ENCODE measurements at regions not wholly inside any gene's neighbourhood (a gene's known extent, or its start where the extent isn't known, plus 50 kb on each side); places are given as distances from the start of the nearest gene placed in this dataset.

DNA sequence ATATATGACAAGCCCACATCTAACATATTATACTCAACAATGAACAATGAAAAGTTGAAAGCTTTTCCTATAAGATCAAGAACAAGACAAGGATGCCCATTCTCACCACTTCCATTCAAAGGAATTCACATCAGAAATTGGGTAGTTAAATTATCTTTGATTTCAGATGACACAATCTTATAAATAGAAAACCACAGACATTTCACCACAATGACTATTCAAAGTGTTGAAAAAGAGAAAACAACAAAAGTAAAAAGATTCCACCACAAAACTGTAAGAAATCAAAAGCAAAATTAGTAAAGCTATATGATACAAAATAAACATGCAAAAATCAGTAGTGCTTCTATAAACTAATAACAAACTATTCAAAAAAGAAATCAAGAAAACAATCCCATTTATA is 279.7 kb upstream of the MYT1L start:
- Histone ChIP-seq H3K4me2 (ENCODE audit: low read length) (no peak overlapping the region), H4K20me1 (ENCODE audit: insufficient read depth, low read length) (no peaks in the 10 kb centered on the region), H3K4me1 (ENCODE audit: insufficient read depth, low read length, severe bottlenecking) (no peaks in the 10 kb centered on the region), H3K9ac (ENCODE audit: low read length) (no peak overlapping the region), H2AFZ (ENCODE audit: low read length) (no peak overlapping the region), H3F3A (ENCODE audit: insufficient read depth, low read length) (no peaks in the 10 kb centered on the region), H3K36me3 (ENCODE audit: insufficient read depth, low read length) (no peaks in the 10 kb centered on the region), H3K9me2 (ENCODE audit: low read depth, low read length) (no peaks in the 10 kb centered on the region), H3K9me3 (ENCODE audit: low read length) (no peaks in the 10 kb centered on the region), H3K27ac (ENCODE audit: low read depth, low read length, poor library complexity, severe bottlenecking) (no peak overlapping the region), H3K4me3 (ENCODE audit: low read depth, low read length, poor library complexity, severe bottlenecking) (no peak overlapping the region), H3K79me2 (ENCODE audit: insufficient read depth, low read length) (no peaks in the 10 kb centered on the region), H3K27me3 (ENCODE audit: insufficient read depth, low read length) (no peaks in the 10 kb centered on the region)
- TF ChIP-seq EZH2 (IDR thresholded peaks at IDR 0.05; ENCODE audit: borderline replicate concordance, low read length) (no peak), CTCF (IDR thresholded peaks at IDR 0.05; ENCODE audit: low read length) (no peak)

- H3K4me3 ChIP-seq (ENCODE audit: low read depth, low read length, poor library complexity, severe bottlenecking), result no peak overlapping the region
- H3K4me2 ChIP-seq (ENCODE audit: low read length), result no peak overlapping the region
- H2AFZ ChIP-seq (ENCODE audit: low read length), result no peak overlapping the region
- no peak overlapping the region for H3K27ac ChIP-seq (ENCODE audit: low read depth, low read length, poor library complexity, severe bottlenecking)
- TF ChIP-seq CTCF (IDR thresholded peaks at IDR 0.05; ENCODE audit: low read length) (no peak), EZH2 (IDR thresholded peaks at IDR 0.05; ENCODE audit: borderline replicate concordance, low read length) (no peak)
- no peaks in the 10 kb centered on the region for H4K20me1 ChIP-seq (ENCODE audit: insufficient read depth, low read length)
- no peaks in the 10 kb centered on the region for H3K9me3 ChIP-seq (ENCODE audit: low read length)
- no peaks in the 10 kb centered on the region for H3K36me3 ChIP-seq (ENCODE audit: insufficient read depth, low read length)
- no peaks in the 10 kb centered on the region for H3K27me3 ChIP-seq (ENCODE audit: insufficient read depth, low read length)
- no peaks in the 10 kb centered on the region for H3K4me1 ChIP-seq (ENCODE audit: insufficient read depth, low read length, severe bottlenecking)
- no peaks in the 10 kb centered on the region for H3F3A ChIP-seq (ENCODE audit: insufficient read depth, low read length)
- H3K9me2 ChIP-seq (ENCODE audit: low read depth, low read length), result no peaks in the 10 kb centered on the region
- no peak overlapping the region for H3K9ac ChIP-seq (ENCODE audit: low read length)
- no peaks in the 10 kb centered on the region for H3K79me2 ChIP-seq (ENCODE audit: insufficient read depth, low read length)
These were observed 269.3 kb upstream of the MYT1L start for GRCh38 chr2:2600366-2600765.

- no peaks in the 10 kb centered on the region for H3K4me1 ChIP-seq (ENCODE audit: insufficient read depth, low read length, severe bottlenecking)
- H3K27ac ChIP-seq (ENCODE audit: low read depth, low read length, poor library complexity, severe bottlenecking), result no peak overlapping the region
- no peaks in the 10 kb centered on the region for H3K9me3 ChIP-seq (ENCODE audit: low read length)
- no peaks in the 10 kb centered on the region for H3K79me2 ChIP-seq (ENCODE audit: insufficient read depth, low read length)
- no peaks in the 10 kb centered on the region for H3K36me3 ChIP-seq (ENCODE audit: insufficient read depth, low read length)
- no peaks in the 10 kb centered on the region for H3F3A ChIP-seq (ENCODE audit: insufficient read depth, low read length)
- H3K27me3 ChIP-seq (ENCODE audit: insufficient read depth, low read length), result no peaks in the 10 kb centered on the region
- no peaks in the 10 kb centered on the region for H3K9me2 ChIP-seq (ENCODE audit: low read depth, low read length)
- no peak overlapping the region for H2AFZ ChIP-seq (ENCODE audit: low read length)
- no peak overlapping the region for H3K4me2 ChIP-seq (ENCODE audit: low read length)
- TF ChIP-seq CTCF (IDR thresholded peaks at IDR 0.05; ENCODE audit: low read length), result no peak
- TF ChIP-seq EZH2 (IDR thresholded peaks at IDR 0.05; ENCODE audit: borderline replicate concordance, low read length), result no peak
- H4K20me1 ChIP-seq (ENCODE audit: insufficient read depth, low read length), result no peaks in the 10 kb centered on the region
- H3K9ac ChIP-seq (ENCODE audit: low read length), result no peak overlapping the region
- no peak overlapping the region for H3K4me3 ChIP-seq (ENCODE audit: low read depth, low read length, poor library complexity, severe bottlenecking)
These were observed 268.4 kb upstream of the MYT1L start for GRCh38 chr2:2599441-2599840.
